NB4 (cell line): ENCODE measurements at regions not wholly inside any gene's neighbourhood (a gene's known extent, or its start where the extent isn't known, plus 50 kb on each side); places are given as distances from the start of the nearest gene placed in this dataset.
"Not testable (repeated sequence)": the region's sequence is repeated elsewhere in the genome, so short reads cannot be mapped to it uniquely, and the experiment has no call there.

Experiments
- DNase-seq: peaks from one replicate; pipeline ENCODE4 v3.0.0; 2010; ENCODE audit warnings: low read depth
- H3K4me3 ChIP-seq: one replicate; pipeline ENCODE4 v1.5.1; 2011; ENCODE audit warnings: mild to moderate bottlenecking, low read depth, low read length, moderate library complexity
- MYC ChIP-seq: IDR thresholded peaks from 2 replicates; pipeline ENCODE4 v1.6.1; 2011; ENCODE audit warnings: low read depth, low read length
- POLR2A ChIP-seq: IDR thresholded peaks from 2 replicates; pipeline ENCODE4 v1.6.1; 2011; ENCODE audit warnings: mild to moderate bottlenecking; ENCODE audit not compliant: insufficient read length; ENCODE audit errors: extremely low read depth
- TF ChIP-seq, protein P1 (sequence below): IDR thresholded peaks from 2 replicates; pipeline ENCODE4 v1.6.1; 2011; ENCODE audit warnings: low read depth, low read length
- TF ChIP-seq, protein P2 (sequence below): IDR thresholded peaks from one replicate; pipeline ENCODE4 v1.5.1; 2012; ENCODE audit warnings: low read depth, low read length

DNA sequence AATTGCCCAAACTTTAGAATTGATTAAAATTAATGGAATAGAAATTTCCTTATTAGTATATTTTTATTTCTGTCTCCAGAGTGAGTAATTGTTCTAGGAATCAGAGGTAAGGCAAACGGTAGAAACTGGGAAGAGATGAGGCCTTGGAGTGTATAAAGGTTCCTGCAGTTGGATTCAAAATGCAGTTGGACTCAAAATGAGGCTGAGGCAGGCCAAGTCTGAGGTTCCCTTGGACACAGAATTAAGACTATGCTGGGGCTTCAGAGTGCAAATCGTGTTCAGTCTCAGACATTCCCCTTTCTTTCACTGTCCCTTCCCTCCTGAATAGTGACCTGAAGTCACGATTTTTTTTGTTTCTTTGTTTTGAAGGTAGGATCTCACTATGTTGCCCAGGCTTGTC lies 746.9 kb upstream of the NRXN1 start:
- TF ChIP-seq MYC, result no peak
- TF ChIP-seq POLR2A, result no peak
- TF ChIP-seq, protein P1, sequence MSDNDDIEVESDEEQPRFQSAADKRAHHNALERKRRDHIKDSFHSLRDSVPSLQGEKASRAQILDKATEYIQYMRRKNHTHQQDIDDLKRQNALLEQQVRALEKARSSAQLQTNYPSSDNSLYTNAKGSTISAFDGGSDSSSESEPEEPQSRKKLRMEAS, result no peak
- TF ChIP-seq, protein P2, sequence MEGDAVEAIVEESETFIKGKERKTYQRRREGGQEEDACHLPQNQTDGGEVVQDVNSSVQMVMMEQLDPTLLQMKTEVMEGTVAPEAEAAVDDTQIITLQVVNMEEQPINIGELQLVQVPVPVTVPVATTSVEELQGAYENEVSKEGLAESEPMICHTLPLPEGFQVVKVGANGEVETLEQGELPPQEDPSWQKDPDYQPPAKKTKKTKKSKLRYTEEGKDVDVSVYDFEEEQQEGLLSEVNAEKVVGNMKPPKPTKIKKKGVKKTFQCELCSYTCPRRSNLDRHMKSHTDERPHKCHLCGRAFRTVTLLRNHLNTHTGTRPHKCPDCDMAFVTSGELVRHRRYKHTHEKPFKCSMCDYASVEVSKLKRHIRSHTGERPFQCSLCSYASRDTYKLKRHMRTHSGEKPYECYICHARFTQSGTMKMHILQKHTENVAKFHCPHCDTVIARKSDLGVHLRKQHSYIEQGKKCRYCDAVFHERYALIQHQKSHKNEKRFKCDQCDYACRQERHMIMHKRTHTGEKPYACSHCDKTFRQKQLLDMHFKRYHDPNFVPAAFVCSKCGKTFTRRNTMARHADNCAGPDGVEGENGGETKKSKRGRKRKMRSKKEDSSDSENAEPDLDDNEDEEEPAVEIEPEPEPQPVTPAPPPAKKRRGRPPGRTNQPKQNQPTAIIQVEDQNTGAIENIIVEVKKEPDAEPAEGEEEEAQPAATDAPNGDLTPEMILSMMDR, result no peak
- no peak overlapping the region for H3K4me3 ChIP-seq
- no peak for DNase-seq

DNA sequence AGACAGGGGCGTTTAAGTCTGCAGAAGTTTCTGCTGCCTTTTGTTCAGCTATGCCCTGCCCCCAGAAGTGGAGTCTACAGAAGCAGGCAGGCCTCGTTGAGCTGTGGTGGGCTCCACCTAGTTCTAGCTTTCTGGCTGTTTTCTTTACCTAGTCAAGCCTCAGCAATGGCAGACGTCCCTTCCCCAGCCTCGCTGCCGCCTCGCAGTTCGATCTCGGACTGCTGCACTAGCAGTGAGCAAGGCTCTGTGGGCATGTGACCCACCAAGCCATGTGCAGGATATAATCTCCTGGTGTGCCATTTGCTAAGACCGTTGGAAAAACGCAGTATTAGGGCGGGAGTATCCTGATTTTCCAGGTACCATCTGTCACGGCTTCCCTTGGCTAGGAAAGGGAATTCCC lies 742.7 kb upstream of the NRXN1 start:
- not testable (repeated sequence) for H3K4me3 ChIP-seq, DNase-seq

DNA sequence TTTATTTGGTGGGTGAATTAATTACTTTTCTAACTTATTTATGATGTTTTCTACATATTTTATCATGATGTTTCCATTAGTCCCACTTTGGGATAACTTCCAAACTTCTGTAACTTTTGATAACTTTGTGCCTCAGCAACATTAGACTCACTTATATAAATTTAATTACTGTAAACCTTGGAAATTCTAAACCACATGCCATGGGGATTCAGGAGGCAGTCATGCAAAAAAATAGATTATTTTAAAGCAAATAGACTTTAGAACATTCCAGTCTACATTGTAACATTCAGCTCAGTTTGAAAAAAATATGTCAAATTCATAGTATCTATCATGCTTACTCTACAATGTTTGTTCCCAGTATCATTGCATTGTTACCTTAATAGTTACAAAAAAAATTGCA lies 728.5 kb upstream of the NRXN1 start:
- TF ChIP-seq, protein P2, result no peak
- TF ChIP-seq MYC (no peak), POLR2A (no peak)
- TF ChIP-seq, protein P1, result no peak
- H3K4me3 ChIP-seq, result no peak overlapping the region
- no peak for DNase-seq

DNA sequence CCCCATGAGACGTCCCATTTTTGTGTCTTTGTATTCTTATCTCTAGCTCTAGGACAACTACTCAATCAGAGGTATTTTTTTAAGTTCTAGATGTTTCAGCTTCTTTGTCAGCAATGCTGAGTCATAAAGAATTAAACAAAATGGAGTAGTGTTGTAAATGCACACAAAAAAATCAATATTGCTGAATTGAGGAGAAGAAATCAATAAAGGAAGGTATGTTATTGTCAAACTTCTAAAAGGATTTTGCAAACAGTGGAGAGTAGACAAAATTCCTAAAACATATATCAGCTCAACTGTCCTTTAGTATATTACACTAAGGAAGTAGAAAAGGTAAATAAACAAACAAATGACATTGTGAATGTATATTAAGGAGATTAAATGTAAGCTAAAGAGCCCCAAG lies 726.1 kb upstream of the NRXN1 start:
- TF ChIP-seq, protein P1, result no peak
- TF ChIP-seq MYC, result no peak
- TF ChIP-seq, protein P2, result no peak
- no peak for TF ChIP-seq POLR2A
- no peak for DNase-seq
- no peak overlapping the region for H3K4me3 ChIP-seq

DNA sequence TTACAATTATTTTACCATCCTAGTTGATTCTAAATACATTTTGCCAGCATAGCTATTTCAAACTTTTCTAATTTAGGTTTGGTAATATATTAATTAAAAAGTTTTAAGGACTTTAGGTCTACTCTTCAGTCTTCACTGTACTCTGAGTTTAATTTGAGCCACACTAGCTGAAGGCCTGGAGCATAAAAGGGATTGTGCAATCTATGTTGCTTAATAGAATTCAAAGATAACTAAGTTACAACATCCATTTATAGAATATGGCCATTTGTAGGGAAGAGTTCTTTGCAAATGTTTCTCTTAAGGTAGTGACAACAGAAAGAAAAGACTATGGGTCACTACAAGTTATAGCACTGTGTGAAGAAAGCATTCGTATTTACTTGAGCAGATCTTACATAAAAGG lies 702.2 kb upstream of the NRXN1 start:
- TF ChIP-seq, protein P1, result no peak
- TF ChIP-seq, protein P2, result no peak
- TF ChIP-seq MYC, result no peak
- no peak for TF ChIP-seq POLR2A
- peak; percentile 33 for DNase-seq
- no peak overlapping the region for H3K4me3 ChIP-seq

DNA sequence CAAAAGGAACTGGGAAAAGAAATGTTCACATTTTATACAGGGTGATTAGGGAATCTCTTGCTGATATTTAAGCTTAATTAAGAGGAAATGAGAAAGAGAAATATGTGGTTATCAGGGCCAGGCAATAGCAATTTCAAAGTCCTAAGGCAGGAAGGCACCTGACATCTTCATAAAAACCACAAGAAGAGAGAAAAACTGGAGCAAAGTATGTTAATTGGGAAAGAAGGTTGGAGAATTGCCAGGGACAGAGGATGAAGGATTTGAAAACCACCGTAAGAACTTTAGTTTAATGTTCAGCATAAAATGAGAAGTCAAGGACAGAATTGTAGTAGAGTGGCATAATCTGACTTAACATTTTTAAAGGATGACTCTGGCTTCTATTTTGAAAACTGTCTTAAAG lies 691.8 kb upstream of the NRXN1 start:
- DNase-seq, result no peak
- TF ChIP-seq, protein P1, result no peak
- TF ChIP-seq, protein P2, result no peak
- no peak for TF ChIP-seq POLR2A
- H3K4me3 ChIP-seq, result no peak overlapping the region
